NB4 (cell line): ENCODE measurements at regions not wholly inside any gene's neighbourhood (a gene's known extent, or its start where the extent isn't known, plus 50 kb on each side); places are given as distances from the start of the nearest gene placed in this dataset.

Experiments
- CTCF ChIP-seq: IDR thresholded peaks from one replicate; pipeline ENCODE4 v1.5.1; 2012; ENCODE audit warnings: low read depth, low read length
- MAX ChIP-seq: IDR thresholded peaks from 2 replicates; pipeline ENCODE4 v1.6.1; 2011; ENCODE audit warnings: low read depth, low read length
- MYC ChIP-seq: IDR thresholded peaks from 2 replicates; pipeline ENCODE4 v1.6.1; 2011; ENCODE audit warnings: low read depth, low read length
- POLR2A ChIP-seq: IDR thresholded peaks from 2 replicates; pipeline ENCODE4 v1.6.1; 2011; ENCODE audit warnings: mild to moderate bottlenecking; ENCODE audit not compliant: insufficient read length; ENCODE audit errors: extremely low read depth

DNA sequence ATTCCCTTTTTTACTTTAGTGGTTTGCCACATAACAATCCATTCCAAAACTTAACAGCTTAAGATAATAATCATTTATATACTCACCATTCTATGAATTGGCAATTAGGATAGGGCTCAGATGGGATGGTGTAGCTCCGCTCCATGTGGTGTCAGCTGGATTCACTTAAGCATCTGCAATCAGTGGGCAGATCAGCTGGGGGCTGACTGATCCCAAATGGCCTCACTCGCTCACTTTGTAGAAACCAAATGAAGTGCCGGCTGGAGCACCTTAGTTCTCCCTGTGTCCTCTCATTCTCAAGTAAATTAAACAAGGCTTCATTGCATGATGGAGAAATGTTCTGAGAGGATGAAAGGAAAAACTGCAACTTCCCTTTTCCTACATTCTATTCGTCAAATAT, 161.4 kb downstream of the WT1 start:
- TF ChIP-seq CTCF (no peak), MAX (no peak), POLR2A (no peak), MYC (no peak)
